GM23248 (cell line): ENCODE measurements at regions not wholly inside any gene's neighbourhood (a gene's known extent, or its start where the extent isn't known, plus 50 kb on each side); places are given as distances from the start of the nearest gene placed in this dataset.

Experiments used
- DNase-seq: peaks from one replicate; pipeline ENCODE4 v3.0.0-alpha.2; 2015
- H2AFZ ChIP-seq: fragments of 200-600 bp; sonication (generic); 2 replicates; pipeline ENCODE4 v1.6.1; 2016; ENCODE audit warnings: antibody characterized with exemption
- H3F3A ChIP-seq: fragments of 200-600 bp; sonication (generic); 2 replicates; pipeline ENCODE4 v1.6.1; 2016; ENCODE audit warnings: mild to moderate bottlenecking, antibody characterized with exemption, mixed run types; ENCODE audit not compliant: insufficient read depth
- H3K27ac ChIP-seq: fragments of 200-600 bp; sonication (generic); 2 replicates; pipeline ENCODE4 v1.5.1; 2016; ENCODE audit warnings: mild to moderate bottlenecking
- H3K27me3 ChIP-seq: fragments of 200-600 bp; sonication (generic); replicated peaks from 2 replicates; pipeline ENCODE4 v1.6.1; 2016; ENCODE audit warnings: mild to moderate bottlenecking; ENCODE audit not compliant: insufficient read depth
- H3K36me3 ChIP-seq: fragments of 200-600 bp; sonication (generic); 2 replicates; pipeline ENCODE4 v1.6.1; 2016; ENCODE audit warnings: low read depth, mild to moderate bottlenecking
- H3K4me1 ChIP-seq: fragments of 200-600 bp; sonication (generic); 2 replicates; pipeline ENCODE4 v1.6.1; 2016; ENCODE audit warnings: mild to moderate bottlenecking; ENCODE audit not compliant: insufficient read depth
- H3K4me2 ChIP-seq: fragments of 200-600 bp; sonication (generic); one replicate; pipeline ENCODE4 v1.6.1; 2016; ENCODE audit warnings: mild to moderate bottlenecking; ENCODE audit not compliant: unreplicated experiment
- H3K4me3 ChIP-seq: fragments of 200-600 bp; sonication (generic); 2 replicates; pipeline ENCODE4 v1.5.1; 2016; ENCODE audit warnings: mild to moderate bottlenecking
- H3K79me2 ChIP-seq: fragments of 200-600 bp; sonication (generic); 2 replicates; pipeline ENCODE4 v1.6.1; 2016; ENCODE audit warnings: mild to moderate bottlenecking; ENCODE audit not compliant: insufficient read depth
- H3K9ac ChIP-seq: fragments of 200-600 bp; sonication (generic); 2 replicates; pipeline ENCODE4 v1.6.1; 2016; ENCODE audit warnings: mild to moderate bottlenecking
- H3K9me2 ChIP-seq: fragments of 200-600 bp; sonication (generic); 2 replicates; pipeline ENCODE4 v1.6.1; 2016; ENCODE audit warnings: mixed run types, mild to moderate bottlenecking, moderate library complexity; ENCODE audit not compliant: insufficient read depth
- H3K9me3 ChIP-seq: fragments of 200-600 bp; sonication (generic); one replicate; pipeline ENCODE4 v1.6.1; 2017; ENCODE audit warnings: low read depth
- H4K20me1 ChIP-seq: fragments of 200-600 bp; sonication (generic); 2 replicates; pipeline ENCODE4 v1.6.0; 2016; ENCODE audit not compliant: insufficient read depth
- EZH2 ChIP-seq: fragments of 200-600 bp; sonication (generic); IDR thresholded peaks from 2 replicates; pipeline ENCODE4 v1.6.1; 2018; ENCODE audit warnings: antibody characterized with exemption, mild to moderate bottlenecking; ENCODE audit not compliant: insufficient read depth, poor library complexity, severe bottlenecking
- EZH2phosphoT487 ChIP-seq: fragments of 200-600 bp; sonication (generic); IDR thresholded peaks from 2 replicates; pipeline ENCODE4 v1.6.1; 2018; ENCODE audit warnings: antibody characterized with exemption, moderate library complexity, mild to moderate bottlenecking, low read depth; ENCODE audit not compliant: insufficient read depth
- WGBS, 2 experiments: methylation state at CpG; one replicate each; pipeline ENCODE4 v1.1.6; 2015 to 2017; ENCODE audit warnings: low lambda C conversion rate in 2 of 2, low coverage in 1 of 2; ENCODE audit errors: missing lambda C conversion rate in 2 of 2; 5-methylcytosine and 5-hydroxymethylcytosine counted together
- in situ Hi-C: fragments of 300-500 bp; cut with MboI; formaldehyde crosslinking; loops from 2 replicates; pipeline ENCODE4 v1.15.0; 2020

- Histone ChIP-seq H2AFZ (no peak overlapping the region), H3K27ac (no peak overlapping the region), H3K9ac (no peak overlapping the region), H3K27me3 (no peaks in the 10 kb centered on the region), H4K20me1 (no peaks in the 10 kb centered on the region), H3K36me3 (no peaks in the 10 kb centered on the region), H3K4me2 (no peak overlapping the region), H3K9me3 (no peaks in the 10 kb centered on the region), H3F3A (no peaks in the 10 kb centered on the region), H3K79me2 (no peaks in the 10 kb centered on the region), H3K9me2 (no peaks in the 10 kb centered on the region; the same call in 1 of the 2 replicates), H3K4me1 (no peaks in the 10 kb centered on the region), H3K4me3 (no peak overlapping the region)
- in situ Hi-C loops = no loop called here
- WGBS, 2 experiments = 0% methylated on average over 1 of the region's 1 CpG
- DNase-seq = no peak
- TF ChIP-seq EZH2phosphoT487 (no peak), EZH2 (no peak)
Observed at GRCh38 chr5:155746367-155747038, 580.5 kb upstream of the SGCD start.

DNA sequence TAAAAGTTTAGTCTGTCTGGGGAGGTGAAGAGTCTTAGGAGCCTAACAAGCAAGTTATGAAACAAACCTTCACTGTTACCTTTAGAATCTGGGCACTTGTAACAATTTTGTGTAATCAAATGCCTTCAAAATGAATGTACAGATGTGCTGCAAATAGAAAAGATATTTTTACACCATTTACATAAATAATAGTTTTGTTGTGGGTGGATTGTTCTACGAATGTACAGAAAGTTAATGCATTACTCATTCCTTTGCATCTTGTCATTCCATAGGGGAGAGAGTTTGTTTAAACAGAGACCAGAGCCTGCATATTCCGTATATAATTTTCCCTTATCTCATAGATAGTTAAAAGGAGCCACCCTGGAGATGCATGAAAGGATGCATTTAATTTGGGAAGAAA, 576.9 kb upstream of the SGCD start:
- in situ Hi-C loops = no loop called here
- no peak overlapping the region for H3K4me3 ChIP-seq
- H3K27me3 ChIP-seq = no peaks in the 10 kb centered on the region
- H3K4me1 ChIP-seq = no peaks in the 10 kb centered on the region
- H3K79me2 ChIP-seq = no peaks in the 10 kb centered on the region
- no peak for TF ChIP-seq EZH2
- no peak for TF ChIP-seq EZH2phosphoT487
- H3K9me3 ChIP-seq = no peaks in the 10 kb centered on the region
- H3K4me2 ChIP-seq = no peak overlapping the region
- no peaks in the 10 kb centered on the region for H3K36me3 ChIP-seq
- H3F3A ChIP-seq = no peaks in the 10 kb centered on the region
- no peak for DNase-seq
- H2AFZ ChIP-seq = no peak overlapping the region
- no peak overlapping the region for H3K9ac ChIP-seq
- no peak overlapping the region for H3K27ac ChIP-seq
- H4K20me1 ChIP-seq = no peaks in the 10 kb centered on the region
- H3K9me2 ChIP-seq = no peaks in the 10 kb centered on the region; the same call in 1 of the 2 replicates
- WGBS, 2 experiments = 18 to 26% methylated on average over 2 of the region's 2 CpGs

- TF ChIP-seq EZH2 (no peak), EZH2phosphoT487 (no peak)
- Histone ChIP-seq H4K20me1 (no peaks in the 10 kb centered on the region), H3F3A (no peaks in the 10 kb centered on the region)
Observed at GRCh38 chr5:155750571-155750970, 576.4 kb upstream of the SGCD start.

DNA sequence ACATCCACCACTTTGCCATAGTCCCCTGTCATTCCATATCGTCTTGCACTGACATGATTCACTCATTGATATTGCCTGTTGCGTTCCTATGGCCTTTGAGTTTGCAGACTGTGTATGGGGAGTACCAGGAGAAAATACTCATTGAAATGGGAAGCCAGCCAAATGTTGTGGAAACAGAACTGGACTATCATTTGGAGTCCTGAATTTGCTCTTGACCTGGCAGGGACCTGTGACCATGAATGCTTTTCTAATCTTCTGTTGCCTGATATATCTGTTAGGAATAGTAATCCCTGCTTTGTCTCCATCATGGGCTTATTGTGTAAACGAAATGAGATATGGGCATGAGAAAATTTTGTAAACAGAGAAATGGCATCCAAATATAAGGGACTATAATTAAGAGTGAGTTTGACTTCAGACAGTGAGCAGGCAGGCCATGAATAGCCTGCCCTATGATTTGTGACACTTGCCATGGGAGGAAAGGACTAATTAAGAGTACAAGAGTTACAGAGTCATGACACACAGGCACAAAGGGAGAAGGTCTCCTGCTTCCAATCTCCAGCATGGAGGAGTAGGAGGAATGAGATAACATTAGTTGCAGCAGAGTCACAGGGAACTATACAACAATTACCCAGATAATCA, 572.9 kb upstream of the SGCD start:
- 18 to 20% methylated on average over 3 of the region's 3 CpGs for WGBS, 2 experiments
- Histone ChIP-seq H4K20me1 (no peaks in the 10 kb centered on the region), H3K9me3 (no peaks in the 10 kb centered on the region), H3K9me2 (no peaks in the 10 kb centered on the region; the same call in 1 of the 2 replicates), H3K27ac (no peak overlapping the region), H3K36me3 (no peaks in the 10 kb centered on the region), H3K79me2 (no peaks in the 10 kb centered on the region), H3K4me3 (no peak overlapping the region), H3K9ac (no peak overlapping the region), H3K4me2 (no peak overlapping the region), H3F3A (no peaks in the 10 kb centered on the region), H2AFZ (no peak overlapping the region), H3K4me1 (no peaks in the 10 kb centered on the region), H3K27me3 (no peaks in the 10 kb centered on the region)
- in situ Hi-C loops = no loop called here
- TF ChIP-seq EZH2 (no peak), EZH2phosphoT487 (no peak)
- DNase-seq = no peak

More at GRCh38 chr5:155750571-155750970, 576.4 kb upstream of the SGCD start:
- H3K36me3 ChIP-seq = no peaks in the 10 kb centered on the region
- in situ Hi-C loops = no loop called here
- no peak overlapping the region for H3K9ac ChIP-seq
- no peak overlapping the region for H3K27ac ChIP-seq
- H3K4me2 ChIP-seq = no peak overlapping the region
- no peak for DNase-seq
- no peaks in the 10 kb centered on the region; the same call in 1 of the 2 replicates for H3K9me2 ChIP-seq
- no peaks in the 10 kb centered on the region for H3K4me1 ChIP-seq
- H2AFZ ChIP-seq = no peak overlapping the region
- H3K79me2 ChIP-seq = no peaks in the 10 kb centered on the region
- H3K9me3 ChIP-seq = no peaks in the 10 kb centered on the region
- H3K27me3 ChIP-seq = no peaks in the 10 kb centered on the region
- H3K4me3 ChIP-seq = no peak overlapping the region
